Esophagus muscularis mucosa (tissue), 3 donors: ENCODE measurements at regions not wholly inside any gene's neighbourhood (a gene's known extent, or its start where the extent isn't known, plus 50 kb on each side); places are given as distances from the start of the nearest gene placed in this dataset.

Experiments used
- EP300 ChIP-seq: sonication (generic); formaldehyde crosslinking; IDR thresholded peaks from one replicate; pipeline ENCODE4 v1.6.1; 2017; ENCODE audit warnings: antibody characterized with exemption
- TF ChIP-seq, protein P1 (sequence below), 3 experiments: fragments of 200-600 bp in 2 of 3; fragments of 450-650 bp in 1 of 3; sonication (generic) in 2 of 3; IDR thresholded peaks; one replicate each; pipeline ENCODE4 v1.5.1; 2017 to 2019; ENCODE audit warnings: antibody characterized with exemption in 3 of 3, mild to moderate bottlenecking in 2 of 3, moderate library complexity in 1 of 3

DNA sequence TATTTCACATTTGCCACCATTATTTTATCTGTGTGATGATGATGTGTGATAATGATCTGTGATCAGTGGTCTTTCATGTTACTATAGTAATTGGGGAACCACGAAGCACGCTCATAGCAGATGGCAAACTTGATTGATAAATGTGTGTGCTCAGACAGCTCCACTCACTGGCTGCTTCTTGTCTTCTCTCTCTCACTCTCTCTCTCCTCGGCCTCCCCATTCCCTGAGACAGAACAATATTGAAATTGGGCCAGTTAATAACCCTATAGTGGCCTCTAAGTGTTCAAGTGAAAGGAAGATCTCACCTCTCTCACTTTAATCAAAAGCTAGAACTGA is 60.7 kb upstream of the RAPGEF4 start:
- TF ChIP-seq, protein P1, sequence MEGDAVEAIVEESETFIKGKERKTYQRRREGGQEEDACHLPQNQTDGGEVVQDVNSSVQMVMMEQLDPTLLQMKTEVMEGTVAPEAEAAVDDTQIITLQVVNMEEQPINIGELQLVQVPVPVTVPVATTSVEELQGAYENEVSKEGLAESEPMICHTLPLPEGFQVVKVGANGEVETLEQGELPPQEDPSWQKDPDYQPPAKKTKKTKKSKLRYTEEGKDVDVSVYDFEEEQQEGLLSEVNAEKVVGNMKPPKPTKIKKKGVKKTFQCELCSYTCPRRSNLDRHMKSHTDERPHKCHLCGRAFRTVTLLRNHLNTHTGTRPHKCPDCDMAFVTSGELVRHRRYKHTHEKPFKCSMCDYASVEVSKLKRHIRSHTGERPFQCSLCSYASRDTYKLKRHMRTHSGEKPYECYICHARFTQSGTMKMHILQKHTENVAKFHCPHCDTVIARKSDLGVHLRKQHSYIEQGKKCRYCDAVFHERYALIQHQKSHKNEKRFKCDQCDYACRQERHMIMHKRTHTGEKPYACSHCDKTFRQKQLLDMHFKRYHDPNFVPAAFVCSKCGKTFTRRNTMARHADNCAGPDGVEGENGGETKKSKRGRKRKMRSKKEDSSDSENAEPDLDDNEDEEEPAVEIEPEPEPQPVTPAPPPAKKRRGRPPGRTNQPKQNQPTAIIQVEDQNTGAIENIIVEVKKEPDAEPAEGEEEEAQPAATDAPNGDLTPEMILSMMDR (IDR thresholded peaks at IDR 0.05) = no peak
- no peak for TF ChIP-seq EP300
